ENCODE measurements at regions not wholly inside any gene's neighbourhood (a gene's known extent, or its start where the extent isn't known, plus 50 kb on each side); places are given as distances from the start of the nearest gene placed in this dataset.

DNA sequence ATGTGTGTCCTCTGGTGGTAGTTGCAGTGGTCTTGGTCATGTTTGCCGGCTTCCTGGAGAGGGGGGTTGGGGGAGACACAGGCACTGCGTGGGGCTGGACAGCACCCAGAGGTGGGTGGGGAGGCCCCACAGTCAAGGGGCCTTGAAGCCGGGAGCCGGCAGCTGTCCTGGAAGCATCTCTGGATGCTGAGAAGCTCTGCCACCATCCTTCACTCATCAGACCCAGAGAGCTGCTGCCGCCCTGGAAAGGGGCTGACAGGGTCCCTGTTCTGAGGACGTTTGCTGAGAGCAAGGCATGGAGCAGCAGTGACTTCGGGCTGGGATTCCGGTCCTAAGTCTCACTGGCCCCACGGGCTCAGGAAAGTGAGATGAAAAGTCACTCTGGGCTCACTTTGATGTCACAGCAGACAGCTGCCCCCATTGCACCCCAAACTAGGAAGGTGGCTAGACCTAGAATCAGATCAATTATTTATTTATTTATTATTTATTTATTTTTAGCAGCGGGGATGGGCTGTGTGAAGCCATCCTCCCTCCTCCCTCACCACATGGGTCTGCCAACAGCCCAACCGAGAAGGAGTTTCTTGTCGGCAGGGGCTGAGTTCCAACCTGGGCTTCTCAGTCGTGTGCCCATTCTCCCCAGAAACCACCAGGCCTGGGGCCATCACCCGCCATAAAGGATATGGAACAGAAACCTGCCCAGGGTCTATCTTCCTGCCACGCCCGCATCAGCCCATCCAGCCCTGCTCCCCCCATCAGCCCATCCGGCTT is 547.4 kb downstream of the PTPRU start:
- no peaks in the 10 kb centered on the region for H3K36me3 ChIP-seq (ENCODE audit: insufficient read depth, low read length)
- no peak overlapping the region for H3K27ac ChIP-seq (ENCODE audit: low read depth, low read length)
- no peaks in the 10 kb centered on the region for H3K4me1 ChIP-seq (ENCODE audit: insufficient read depth, low read length)
- no peak overlapping the region for H3K9ac ChIP-seq (ENCODE audit: low read length)
- no peak overlapping the region for H3K4me3 ChIP-seq (ENCODE audit: low read depth in 1 of 2, low read length in 2 of 2)
- no peaks in the 10 kb centered on the region for H3K9me3 ChIP-seq (ENCODE audit: low read length)
- peaks cover 0 to 7% of the 10 kb centered on the region in 2 donors for H3K27me3 ChIP-seq (ENCODE audit: control insufficient read depth in 1 of 2, insufficient read depth in 2 of 2, low read length in 2 of 2)

DNA sequence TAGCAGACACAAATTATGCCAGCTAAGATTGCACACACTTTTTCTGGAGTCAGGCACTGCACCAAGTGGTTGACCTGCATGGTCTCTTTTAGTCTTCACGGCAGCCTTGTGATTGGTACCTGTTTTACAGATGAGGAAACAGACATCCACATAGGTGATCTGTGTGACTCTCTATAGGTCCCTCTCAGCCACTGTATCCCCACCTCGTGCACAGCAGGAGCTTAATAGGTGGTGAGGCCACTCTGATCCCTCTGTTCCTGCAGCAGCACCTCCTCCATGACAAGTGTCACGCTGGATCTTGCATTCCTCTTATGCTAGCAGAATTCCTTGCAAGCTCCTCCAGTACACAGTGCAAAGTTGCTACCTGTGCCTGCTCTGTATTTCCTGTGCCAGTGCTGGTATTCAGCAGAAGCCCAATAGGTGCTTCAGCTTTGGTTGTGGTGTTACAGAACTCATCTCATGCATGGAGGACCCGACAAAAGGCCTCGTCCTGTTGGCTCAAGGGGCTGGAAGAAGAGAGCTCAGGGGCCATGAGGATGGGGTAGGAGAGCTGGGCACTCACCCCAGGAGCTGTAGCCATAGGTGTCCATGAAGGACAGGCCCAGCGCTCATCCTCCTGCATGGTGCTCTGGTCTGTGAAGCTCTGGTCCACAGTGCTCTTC is 546.7 kb downstream of the PTPRU start:
- Histone ChIP-seq H3K36me3 (ENCODE audit: insufficient read depth, low read length) (no peaks in the 10 kb centered on the region), H3K27me3 (ENCODE audit: control insufficient read depth in 1 of 2, insufficient read depth in 2 of 2, low read length in 2 of 2) (peaks cover 0 to 7% of the 10 kb centered on the region in 2 donors), H3K4me1 (ENCODE audit: insufficient read depth, low read length) (no peaks in the 10 kb centered on the region)

DNA sequence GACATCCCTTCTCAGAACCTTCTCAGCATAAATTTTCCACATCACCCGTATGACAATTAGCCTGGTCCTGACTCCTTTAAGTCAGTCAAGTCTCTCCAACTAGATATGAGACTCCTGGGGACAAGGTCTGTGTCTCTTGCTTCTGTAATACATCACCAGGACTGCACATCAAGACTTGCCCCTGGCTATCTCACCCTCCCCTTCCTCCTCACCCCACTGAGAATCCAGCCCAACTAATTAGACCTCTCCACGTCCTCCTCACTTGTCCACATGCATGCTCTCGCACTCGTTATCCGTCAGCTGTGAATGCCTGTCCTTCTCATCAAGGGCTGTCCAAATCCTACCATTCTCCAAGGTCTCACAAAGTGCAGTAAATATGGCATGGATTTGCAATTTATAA is 542.8 kb downstream of the PTPRU start:
- H3K9me3 ChIP-seq (ENCODE audit: low read length), result no peaks in the 10 kb centered on the region
- H3K27me3 ChIP-seq (ENCODE audit: control insufficient read depth in 1 of 2, insufficient read depth in 2 of 2, low read length in 2 of 2), result peaks cover 0 to 7% of the 10 kb centered on the region in 2 donors
- no peaks in the 10 kb centered on the region for H3K36me3 ChIP-seq (ENCODE audit: insufficient read depth, low read length)
- H3K9ac ChIP-seq (ENCODE audit: low read length), result no peak overlapping the region
- no peaks in the 10 kb centered on the region for H3K4me1 ChIP-seq (ENCODE audit: insufficient read depth, low read length)
- H3K27ac ChIP-seq (ENCODE audit: low read depth, low read length), result no peak overlapping the region
- H3K4me3 ChIP-seq (ENCODE audit: low read depth in 1 of 2, low read length in 2 of 2), result no peak overlapping the region

More for the DNA sequence above, 546.7 kb downstream of the PTPRU start:
- Histone ChIP-seq H3K27ac (ENCODE audit: low read depth, low read length) (no peak overlapping the region), H3K4me3 (ENCODE audit: low read depth in 1 of 2, low read length in 2 of 2) (no peak overlapping the region), H3K9ac (ENCODE audit: low read length) (no peak overlapping the region), H3K9me3 (ENCODE audit: low read length) (no peaks in the 10 kb centered on the region)

DNA sequence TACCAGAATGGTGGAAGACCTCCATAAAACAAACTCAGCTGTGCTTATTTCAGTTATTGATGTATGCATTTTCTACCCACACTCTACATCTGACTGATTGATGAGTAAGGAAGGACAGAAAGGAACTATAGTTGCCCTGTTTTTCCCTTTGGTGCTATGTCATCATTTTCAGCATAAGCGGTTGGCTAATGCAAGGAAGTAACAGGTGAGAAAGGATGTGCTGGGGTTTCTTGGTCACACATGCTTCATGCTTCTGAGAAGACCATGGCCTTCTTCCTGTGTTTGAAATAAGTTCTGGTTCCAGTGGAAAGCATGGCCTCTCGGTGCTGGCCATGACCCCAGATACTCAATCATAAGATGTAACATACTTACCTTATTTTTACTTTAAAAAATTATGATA is 541.2 kb downstream of the PTPRU start:
- Histone ChIP-seq H3K4me3 (ENCODE audit: low read depth in 1 of 2, low read length in 2 of 2) (no peak overlapping the region), H3K9ac (ENCODE audit: low read length) (no peak overlapping the region), H3K36me3 (ENCODE audit: insufficient read depth, low read length) (no peaks in the 10 kb centered on the region), H3K4me1 (ENCODE audit: insufficient read depth, low read length) (no peaks in the 10 kb centered on the region), H3K27me3 (ENCODE audit: control insufficient read depth in 1 of 2, insufficient read depth in 2 of 2, low read length in 2 of 2) (no peaks in the 10 kb centered on the region), H3K27ac (ENCODE audit: low read depth, low read length) (no peak overlapping the region), H3K9me3 (ENCODE audit: low read length) (no peaks in the 10 kb centered on the region)

DNA sequence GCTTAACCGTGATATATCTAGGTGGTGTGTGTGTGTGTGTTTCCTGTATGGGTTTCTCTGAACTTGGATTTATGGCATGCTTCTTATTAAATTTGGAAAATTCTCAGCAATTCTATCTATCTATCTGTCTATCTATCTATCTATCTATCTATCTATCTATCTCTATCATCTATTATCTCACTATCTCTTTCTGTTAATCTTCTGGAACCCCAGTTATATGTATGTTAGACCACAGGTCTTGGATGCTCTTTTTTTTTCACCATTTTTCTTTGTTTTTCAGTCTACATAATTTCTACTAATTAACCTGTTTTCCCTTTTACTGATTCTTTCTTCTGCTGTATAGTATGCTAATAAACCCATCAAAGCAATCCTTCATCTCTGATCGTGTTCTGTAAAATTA is 538.0 kb downstream of the PTPRU start:
- no peak overlapping the region for H3K4me3 ChIP-seq (ENCODE audit: low read depth in 1 of 2, low read length in 2 of 2)
- H3K9ac ChIP-seq (ENCODE audit: low read length), result no peak overlapping the region

DNA sequence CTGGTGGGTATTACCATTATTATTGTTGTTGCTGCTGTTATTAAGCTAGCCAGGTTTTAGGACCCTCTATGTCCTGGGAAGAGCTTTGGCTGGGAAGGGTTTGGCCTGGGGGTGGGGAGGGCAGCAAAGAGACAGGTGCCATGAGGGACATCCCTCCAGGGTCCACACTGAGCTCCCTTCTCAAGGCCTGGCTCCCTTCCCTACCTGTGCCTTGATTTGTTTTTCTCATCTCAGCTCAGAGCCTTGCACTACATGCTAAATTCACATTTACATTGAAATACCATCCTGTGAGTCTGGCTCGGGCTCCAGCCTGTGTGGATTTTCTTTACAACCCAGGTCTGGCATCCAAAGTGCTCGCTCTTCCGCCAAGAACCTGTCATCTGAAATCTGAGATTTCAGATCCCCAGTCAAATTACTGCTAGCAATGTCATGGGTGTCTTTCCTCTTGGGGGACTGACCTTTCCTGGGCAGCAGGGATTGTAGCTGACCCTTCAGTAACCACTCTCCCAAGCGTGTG is 536.3 kb downstream of the PTPRU start:
- H3K9me3 ChIP-seq (ENCODE audit: low read length), result no peaks in the 10 kb centered on the region
- H3K27me3 ChIP-seq (ENCODE audit: control insufficient read depth in 1 of 2, insufficient read depth in 2 of 2, low read length in 2 of 2), result no peaks in the 10 kb centered on the region
- no peak overlapping the region for H3K27ac ChIP-seq (ENCODE audit: low read depth, low read length)
- H3K4me1 ChIP-seq (ENCODE audit: insufficient read depth, low read length), result no peaks in the 10 kb centered on the region
- no peak overlapping the region for H3K4me3 ChIP-seq (ENCODE audit: low read depth in 1 of 2, low read length in 2 of 2)
- H3K36me3 ChIP-seq (ENCODE audit: insufficient read depth, low read length), result no peaks in the 10 kb centered on the region
- H3K9ac ChIP-seq (ENCODE audit: low read length), result no peak overlapping the region

More for the DNA sequence above, 538.0 kb downstream of the PTPRU start:
- H3K36me3 ChIP-seq (ENCODE audit: insufficient read depth, low read length), result no peaks in the 10 kb centered on the region
- H3K27me3 ChIP-seq (ENCODE audit: control insufficient read depth in 1 of 2, insufficient read depth in 2 of 2, low read length in 2 of 2), result no peaks in the 10 kb centered on the region
- no peak overlapping the region for H3K27ac ChIP-seq (ENCODE audit: low read depth, low read length)
- H3K4me1 ChIP-seq (ENCODE audit: insufficient read depth, low read length), result no peaks in the 10 kb centered on the region
- H3K9me3 ChIP-seq (ENCODE audit: low read length), result no peaks in the 10 kb centered on the region

DNA sequence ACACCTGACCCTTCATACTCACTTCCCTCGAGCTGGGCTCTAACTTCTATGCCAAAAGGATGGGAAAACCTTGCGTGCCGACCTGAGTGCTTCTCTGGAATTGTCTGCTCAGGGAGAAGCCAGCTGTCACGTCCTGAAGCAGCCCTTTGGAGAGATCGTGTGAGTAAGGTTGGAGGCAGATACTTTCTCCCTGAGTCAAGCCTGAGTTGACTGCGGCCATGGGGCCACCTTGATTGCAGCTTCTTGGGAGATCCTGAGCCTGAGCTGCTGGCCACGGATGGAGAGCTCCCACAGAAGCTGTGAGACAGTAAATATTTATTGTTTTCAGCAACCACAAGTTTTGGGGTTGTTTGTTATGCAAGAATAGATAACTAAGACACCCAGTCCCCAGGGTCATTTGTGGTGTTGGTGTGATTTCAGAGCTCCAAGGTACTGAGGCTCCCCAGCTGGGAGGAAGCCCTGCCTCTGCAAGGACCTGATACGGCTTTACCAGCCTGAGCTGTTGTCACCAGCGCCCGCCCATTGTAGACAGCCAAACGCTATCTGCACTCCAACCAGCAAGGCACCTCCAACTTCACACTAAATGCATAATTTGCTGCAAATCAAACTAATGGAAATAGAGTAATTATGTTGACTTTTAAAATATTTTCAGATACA is 531.6 kb downstream of the PTPRU start:
- Histone ChIP-seq H3K27me3 (ENCODE audit: control insufficient read depth in 1 of 2, insufficient read depth in 2 of 2, low read length in 2 of 2) (no peaks in the 10 kb centered on the region), H3K9ac (ENCODE audit: low read length) (no peak overlapping the region)

DNA sequence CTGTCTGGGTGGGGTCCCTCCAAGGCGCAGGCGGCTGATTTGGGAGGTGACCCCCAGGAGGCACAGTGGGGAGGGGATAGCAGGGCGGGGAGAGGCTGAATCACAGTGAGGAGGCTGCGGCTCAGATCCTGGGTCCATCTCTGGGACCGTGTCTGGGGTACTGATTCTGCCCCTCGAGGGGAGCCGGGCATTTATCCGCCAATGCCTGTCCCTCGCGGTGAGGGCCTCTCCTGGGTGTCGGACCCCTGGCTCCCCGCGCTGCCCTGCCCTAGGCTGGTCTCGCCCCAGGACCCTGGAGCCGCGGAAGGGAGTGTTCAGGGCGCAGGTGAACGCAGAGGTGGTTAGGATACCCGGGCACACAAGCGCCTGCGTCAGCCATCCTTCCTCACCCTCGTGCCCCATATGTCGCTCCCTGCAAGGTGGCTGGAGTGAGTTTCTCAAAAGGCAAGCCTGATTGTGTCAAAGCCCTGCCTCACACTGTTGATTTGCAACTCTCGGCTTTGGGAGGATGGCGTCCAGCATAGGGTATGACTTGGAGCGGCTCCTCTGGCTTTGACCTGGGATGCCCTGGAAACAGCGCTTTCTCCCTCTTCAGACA is 530.9 kb downstream of the PTPRU start:
- Histone ChIP-seq H3K9ac (ENCODE audit: low read length) (no peak overlapping the region), H3K4me3 (ENCODE audit: low read depth in 1 of 2, low read length in 2 of 2) (no peak overlapping the region), H3K27ac (ENCODE audit: low read depth, low read length) (no peak overlapping the region), H3K4me1 (ENCODE audit: insufficient read depth, low read length) (no peaks in the 10 kb centered on the region), H3K27me3 (ENCODE audit: control insufficient read depth in 1 of 2, insufficient read depth in 2 of 2, low read length in 2 of 2) (no peaks in the 10 kb centered on the region), H3K9me3 (ENCODE audit: low read length) (no peaks in the 10 kb centered on the region), H3K36me3 (ENCODE audit: insufficient read depth, low read length) (no peaks in the 10 kb centered on the region)

More for the DNA sequence above, 531.6 kb downstream of the PTPRU start:
- no peaks in the 10 kb centered on the region for H3K9me3 ChIP-seq (ENCODE audit: low read length)
- no peaks in the 10 kb centered on the region for H3K36me3 ChIP-seq (ENCODE audit: insufficient read depth, low read length)
- no peak overlapping the region for H3K27ac ChIP-seq (ENCODE audit: low read depth, low read length)
- no peak overlapping the region for H3K4me3 ChIP-seq (ENCODE audit: low read depth in 1 of 2, low read length in 2 of 2)
- H3K4me1 ChIP-seq (ENCODE audit: insufficient read depth, low read length), result no peaks in the 10 kb centered on the region

DNA sequence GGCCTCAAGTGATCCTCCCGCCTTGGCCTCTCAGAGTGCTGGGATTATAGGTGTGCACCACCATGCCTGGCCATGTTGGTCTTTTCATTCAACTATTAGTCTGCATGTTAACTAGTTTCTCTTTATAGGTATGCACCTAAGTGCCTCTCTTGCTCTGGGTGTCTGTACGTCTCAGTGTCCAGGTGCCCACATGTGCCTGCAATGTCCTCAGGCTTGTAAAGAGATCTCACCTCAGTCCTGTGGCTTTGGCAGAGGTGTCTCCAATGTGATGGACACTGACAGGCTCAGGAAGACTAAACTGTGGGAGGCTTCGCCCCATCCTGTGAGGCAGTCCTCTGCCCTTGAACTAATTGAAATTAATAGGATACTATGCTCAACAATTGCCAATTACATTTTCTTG is 526.3 kb downstream of the PTPRU start:
- Histone ChIP-seq H3K4me3 (ENCODE audit: low read depth in 1 of 2, low read length in 2 of 2) (no peak overlapping the region), H3K4me1 (ENCODE audit: insufficient read depth, low read length) (no peaks in the 10 kb centered on the region), H3K9ac (ENCODE audit: low read length) (no peak overlapping the region), H3K36me3 (ENCODE audit: insufficient read depth, low read length) (no peaks in the 10 kb centered on the region), H3K27me3 (ENCODE audit: control insufficient read depth in 1 of 2, insufficient read depth in 2 of 2, low read length in 2 of 2) (peaks cover 0 to 4% of the 10 kb centered on the region in 2 donors), H3K9me3 (ENCODE audit: low read length) (no peaks in the 10 kb centered on the region), H3K27ac (ENCODE audit: low read depth, low read length) (no peak overlapping the region)

DNA sequence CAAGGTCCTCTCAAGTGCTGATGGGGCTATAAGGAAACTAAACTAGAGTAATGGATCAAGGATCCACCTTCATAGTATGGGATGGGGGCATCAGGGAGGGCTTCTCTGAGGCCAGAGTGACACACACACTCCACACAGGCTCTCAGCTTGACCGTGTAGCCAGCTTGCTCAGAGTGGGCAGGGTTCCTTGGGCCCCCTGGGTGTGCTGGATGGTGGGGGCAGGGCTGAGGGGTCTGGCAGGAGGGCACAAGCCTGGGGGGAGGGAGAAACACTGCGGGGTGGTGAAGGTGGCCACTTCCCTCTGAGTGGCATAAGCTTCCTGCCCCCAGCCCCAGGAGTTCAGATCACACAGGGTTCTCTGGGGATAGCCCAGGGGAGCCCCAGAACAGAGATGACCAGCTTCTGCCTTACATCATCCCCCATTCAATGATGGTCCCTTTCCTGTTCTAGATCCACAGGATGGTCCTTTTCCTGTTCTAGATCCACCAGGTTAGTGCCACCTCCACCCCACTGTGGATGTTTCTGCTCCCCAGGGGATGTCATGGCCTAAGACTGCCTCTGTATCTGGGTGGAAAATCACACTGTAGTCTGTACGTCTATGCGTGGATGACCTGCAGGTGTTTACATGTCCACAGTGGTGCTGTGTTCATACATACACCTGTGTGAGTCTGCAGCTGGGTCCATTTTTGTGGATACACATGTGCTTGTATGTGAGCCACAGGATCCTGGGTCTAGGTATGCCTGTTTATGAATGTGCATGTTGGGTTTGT is 525.0 kb downstream of the PTPRU start:
- peaks cover 0 to 11% of the 10 kb centered on the region in 2 donors for H3K27me3 ChIP-seq (ENCODE audit: control insufficient read depth in 1 of 2, insufficient read depth in 2 of 2, low read length in 2 of 2)
- H3K27ac ChIP-seq (ENCODE audit: low read depth, low read length), result no peak overlapping the region
- H3K4me1 ChIP-seq (ENCODE audit: insufficient read depth, low read length), result no peaks in the 10 kb centered on the region
- H3K9ac ChIP-seq (ENCODE audit: low read length), result no peak overlapping the region
- no peaks in the 10 kb centered on the region for H3K9me3 ChIP-seq (ENCODE audit: low read length)
- H3K4me3 ChIP-seq (ENCODE audit: low read depth in 1 of 2, low read length in 2 of 2), result no peak overlapping the region
- H3K36me3 ChIP-seq (ENCODE audit: insufficient read depth, low read length), result no peaks in the 10 kb centered on the region

Measured in muscle layer of colon (tissue), 2 donors.